SK-N-SH (cell line): ENCODE measurements at regions not wholly inside any gene's neighbourhood (a gene's known extent, or its start where the extent isn't known, plus 50 kb on each side); places are given as distances from the start of the nearest gene placed in this dataset.

Experiments used
- CTCF ChIA-PET: fragments of 300-600, 350-600 bp; formaldehyde crosslinking; extraction: SDS; loops from one replicate; lab custom pipeline; 2021; lab: Yijun Ruan, JAX
- POLR2A ChIA-PET: fragments of 350-600 bp; sonication (Branson Sonifier 250); formaldehyde crosslinking; extraction: SDS; loops from one replicate; lab custom pipeline; 2020; ENCODE audit warnings: antibody characterized with exemption, inconsistent platforms; lab: Yijun Ruan, JAX
- DNase-seq: peaks from one replicate; pipeline ENCODE4 v3.0.0; 2012
- H2AFZ ChIP-seq: fragments of 200-600 bp; sonication (generic); 2 replicates; pipeline ENCODE4 v1.8.1; 2016; ENCODE audit warnings: antibody characterized with exemption, mild to moderate bottlenecking, low read depth
- H3F3A ChIP-seq: fragments of 200-600 bp; sonication (generic); replicated peaks from 2 replicates; pipeline ENCODE3; 2016; ENCODE audit warnings: antibody characterized with exemption, mild to moderate bottlenecking; ENCODE audit not compliant: insufficient read depth
- H3K27ac ChIP-seq, 2 experiments: fragments of 200-500 bp in 1 of 2; fragments of 200-600 bp in 1 of 2; sonication (Bioruptor generic) in 1 of 2; sonication (generic), shearing (Covaris generic) in 1 of 2; 2 replicates each; pipeline versions ENCODE4 v1.5.1 to v1.6.1; 2014 to 2016; ENCODE audit warnings: low read depth in 2 of 2, inconsistent platforms in 1 of 2, low read length in 1 of 2, mild to moderate bottlenecking in 1 of 2, mixed read lengths in 1 of 2
- H3K27me3 ChIP-seq: fragments of 200-600 bp; sonication (generic), shearing (Covaris generic); 2 replicates; pipeline ENCODE4 v1.6.1; 2016; ENCODE audit warnings: mixed run types; ENCODE audit not compliant: insufficient read depth
- H3K36me3 ChIP-seq, 2 experiments: fragments of 200-500 bp in 1 of 2; fragments of 200-600 bp in 1 of 2; sonication (Bioruptor generic) in 1 of 2; sonication (generic) in 1 of 2; replicated peaks in 1 of 2; 2 replicates each; pipeline versions ENCODE3 to v1.5.1; 2014 to 2016; ENCODE audit warnings: low read length in 1 of 2, mild to moderate bottlenecking in 1 of 2; ENCODE audit not compliant: insufficient read depth in 2 of 2, control insufficient read depth in 1 of 2
- H3K4me1 ChIP-seq, 2 experiments: fragments of 200-500 bp in 1 of 2; fragments of 200-600 bp in 1 of 2; sonication (Bioruptor generic) in 1 of 2; sonication (generic), shearing (Covaris generic) in 1 of 2; 2 replicates each; pipeline versions ENCODE4 v1.5.1 to v1.6.1; 2014 to 2016; ENCODE audit warnings: low read depth in 1 of 2, low read length in 1 of 2, mixed run types in 1 of 2; ENCODE audit not compliant: insufficient read depth in 2 of 2, control insufficient read depth in 1 of 2
- H3K4me2 ChIP-seq: fragments of 200-600 bp; sonication (generic), shearing (Covaris generic); 2 replicates; pipeline ENCODE4 v1.6.1; 2017; ENCODE audit warnings: mixed run types
- H3K4me3 ChIP-seq, 2 experiments: fragments of 200-500 bp in 1 of 2; fragments of 200-600 bp in 1 of 2; sonication (Bioruptor generic) in 1 of 2; sonication (generic), shearing (Covaris generic) in 1 of 2; 2 replicates each; pipeline versions ENCODE4 v1.5.1 to v1.8.1; 2014 to 2016; ENCODE audit warnings: low read depth in 2 of 2, inconsistent platforms in 1 of 2, low read length in 1 of 2, mild to moderate bottlenecking in 1 of 2, mixed read lengths in 1 of 2, moderate library complexity in 1 of 2
- H3K79me2 ChIP-seq: fragments of 200-600 bp; sonication (generic); 2 replicates; pipeline ENCODE4 v1.8.1; 2017; ENCODE audit warnings: mild to moderate bottlenecking; ENCODE audit not compliant: insufficient read depth
- H3K9ac ChIP-seq: fragments of 200-600 bp; sonication (generic); 2 replicates; pipeline ENCODE4 v1.6.1; 2017; ENCODE audit warnings: mixed run types
- H3K9me2 ChIP-seq: fragments of 200-600 bp; sonication (generic); 2 replicates; pipeline ENCODE4 v1.6.1; 2017; ENCODE audit warnings: mixed run types
- H3K9me3 ChIP-seq: fragments of 200-600 bp; sonication (generic); 2 replicates; pipeline ENCODE4 v1.6.1; 2017; ENCODE audit warnings: mixed run types, mild to moderate bottlenecking, moderate library complexity
- H4K20me1 ChIP-seq: fragments of 200-600 bp; sonication (generic); 2 replicates; pipeline ENCODE4 v1.6.1; 2017; ENCODE audit warnings: mild to moderate bottlenecking, mixed run types; ENCODE audit not compliant: insufficient read depth
- CHD2 ChIP-seq: fragments of 150-350 bp; IDR thresholded peaks from 2 replicates; pipeline ENCODE4 v1.6.1; 2018; ENCODE audit warnings: low read length; ENCODE audit not compliant: partially characterized antibody
- EP300 ChIP-seq, 2 experiments: IDR thresholded peaks; 2 replicates each; pipeline versions ENCODE4 v1.4.0 to v1.6.1; 2012; ENCODE audit warnings: borderline replicate concordance in 1 of 2, low read depth in 1 of 2, low read length in 1 of 2
- EZH2phosphoT487 ChIP-seq: fragments of 200-600 bp; sonication (generic); IDR thresholded peaks from 2 replicates; pipeline ENCODE4 v1.6.1; 2017; ENCODE audit warnings: low read depth, mixed run types, mild to moderate bottlenecking, antibody characterized with exemption, moderate library complexity, borderline replicate concordance
- FOSL2 ChIP-seq: IDR thresholded peaks from 2 replicates; pipeline ENCODE4 v1.4.0; 2012; ENCODE audit warnings: low read depth, mild to moderate bottlenecking, moderate library complexity, borderline replicate concordance
- FOXM1 ChIP-seq: IDR thresholded peaks from 2 replicates; pipeline ENCODE4 v1.4.0; 2012; ENCODE audit warnings: low read depth, mild to moderate bottlenecking
- GABPA ChIP-seq: IDR thresholded peaks from 2 replicates; pipeline ENCODE4 v1.4.0; 2012; ENCODE audit warnings: low read depth, mild to moderate bottlenecking
- GATA2 ChIP-seq: sonication (generic); formaldehyde crosslinking; IDR thresholded peaks from 2 replicates; pipeline ENCODE4 v1.5.0; 2020; ENCODE audit warnings: mild to moderate bottlenecking, missing genetic modification reagents
- JUND ChIP-seq: IDR thresholded peaks from 2 replicates; pipeline ENCODE4 v1.4.0; 2012
- MAX ChIP-seq: IDR thresholded peaks from 2 replicates; pipeline ENCODE4 v1.4.0; 2012; ENCODE audit warnings: low read depth
- MEF2A ChIP-seq: IDR thresholded peaks from 2 replicates; pipeline ENCODE4 v1.4.0; 2012; ENCODE audit warnings: low read depth, borderline replicate concordance
- MXI1 ChIP-seq: IDR thresholded peaks from 2 replicates; pipeline ENCODE4 v1.6.1; 2012; ENCODE audit warnings: mild to moderate bottlenecking, low read depth, low read length, improper control_type of control experiment
- NRF1 ChIP-seq: IDR thresholded peaks from 2 replicates; pipeline ENCODE4 v1.6.1; 2012; ENCODE audit warnings: low read depth, mild to moderate bottlenecking, low read length
- POLR2AphosphoS5 ChIP-seq: IDR thresholded peaks from 2 replicates; pipeline ENCODE4 v1.6.1; 2012; ENCODE audit warnings: low read depth, low read length
- RAD21 ChIP-seq: IDR thresholded peaks from 2 replicates; pipeline ENCODE4 v1.6.1; 2012; ENCODE audit warnings: mild to moderate bottlenecking, low read length
- RFX5 ChIP-seq: IDR thresholded peaks from 2 replicates; pipeline ENCODE4 v1.6.1; 2012; ENCODE audit warnings: mild to moderate bottlenecking, improper control_type of control experiment, low read length
- RXRA ChIP-seq: IDR thresholded peaks from 2 replicates; pipeline ENCODE4 v1.4.0; 2012; ENCODE audit warnings: low read depth, mild to moderate bottlenecking, borderline replicate concordance
- SIN3A ChIP-seq: IDR thresholded peaks from 2 replicates; pipeline ENCODE4 v1.6.1; 2012; ENCODE audit warnings: low read depth, mild to moderate bottlenecking, low read length, moderate library complexity, borderline replicate concordance
- SMC3 ChIP-seq: IDR thresholded peaks from 2 replicates; pipeline ENCODE4 v1.6.1; 2012; ENCODE audit warnings: low read depth, low read length, improper control_type of control experiment
- TCF12 ChIP-seq: IDR thresholded peaks from 2 replicates; pipeline ENCODE4 v1.4.0; 2012
- TEAD4 ChIP-seq: IDR thresholded peaks from 2 replicates; pipeline ENCODE4 v1.4.0; 2012; ENCODE audit warnings: mild to moderate bottlenecking, borderline replicate concordance; ENCODE audit not compliant: insufficient read depth
- USF2 ChIP-seq: fragments of 150-350 bp; IDR thresholded peaks from 2 replicates; pipeline ENCODE4 v1.6.1; 2017; ENCODE audit warnings: antibody characterized with exemption, low read length, low read depth, borderline replicate concordance
- WGBS: methylation state at CpG from one replicate; pipeline ENCODE4 v1.1.6; 2017; ENCODE audit warnings: low lambda C conversion rate; 5-methylcytosine and 5-hydroxymethylcytosine counted together
- TF ChIP-seq, protein P1 (sequence below): IDR thresholded peaks from 2 replicates; pipeline ENCODE4 v1.4.0; 2012; ENCODE audit warnings: low read depth, borderline replicate concordance
- TF ChIP-seq, protein P2 (sequence below): IDR thresholded peaks from 2 replicates; pipeline ENCODE4 v1.4.0; 2012; ENCODE audit warnings: low read depth, borderline replicate concordance

GRCh38 chr2:18245375-18245774 lies 315.1 kb downstream of the RDH14 start:
- Histone ChIP-seq H3K9me3 (no peaks in the 10 kb centered on the region), H3F3A (no peaks in the 10 kb centered on the region), H3K27me3 (no peaks in the 10 kb centered on the region; the same call in 1 of the 2 replicates), H3K4me1 (no peaks in the 10 kb centered on the region; a peak in 1 of 4 replicates), H3K9ac (no peak overlapping the region), H3K9me2 (no peaks in the 10 kb centered on the region), H2AFZ (no peak overlapping the region), H3K36me3 (no peaks in the 10 kb centered on the region), H3K27ac (no peak overlapping the region), H3K79me2 (no peaks in the 10 kb centered on the region), H3K4me3 (no peak overlapping the region), H3K4me2 (no peak overlapping the region), H4K20me1 (no peaks in the 10 kb centered on the region)
- 11% methylated on average over 1 of the region's 1 CpG for WGBS
- TF ChIP-seq SMC3 (no peak), GABPA (no peak), JUND (no peak), USF2 (no peak), RFX5 (no peak), EZH2phosphoT487 (no peak), TCF12 (no peak), MXI1 (no peak), MEF2A (no peak), CHD2 (no peak), TEAD4 (no peak), GATA2 (no peak)
- TF ChIP-seq, protein P1, sequence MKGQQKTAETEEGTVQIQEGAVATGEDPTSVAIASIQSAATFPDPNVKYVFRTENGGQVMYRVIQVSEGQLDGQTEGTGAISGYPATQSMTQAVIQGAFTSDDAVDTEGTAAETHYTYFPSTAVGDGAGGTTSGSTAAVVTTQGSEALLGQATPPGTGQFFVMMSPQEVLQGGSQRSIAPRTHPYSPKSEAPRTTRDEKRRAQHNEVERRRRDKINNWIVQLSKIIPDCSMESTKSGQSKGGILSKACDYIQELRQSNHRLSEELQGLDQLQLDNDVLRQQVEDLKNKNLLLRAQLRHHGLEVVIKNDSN: no peak
- TF ChIP-seq, protein P2, sequence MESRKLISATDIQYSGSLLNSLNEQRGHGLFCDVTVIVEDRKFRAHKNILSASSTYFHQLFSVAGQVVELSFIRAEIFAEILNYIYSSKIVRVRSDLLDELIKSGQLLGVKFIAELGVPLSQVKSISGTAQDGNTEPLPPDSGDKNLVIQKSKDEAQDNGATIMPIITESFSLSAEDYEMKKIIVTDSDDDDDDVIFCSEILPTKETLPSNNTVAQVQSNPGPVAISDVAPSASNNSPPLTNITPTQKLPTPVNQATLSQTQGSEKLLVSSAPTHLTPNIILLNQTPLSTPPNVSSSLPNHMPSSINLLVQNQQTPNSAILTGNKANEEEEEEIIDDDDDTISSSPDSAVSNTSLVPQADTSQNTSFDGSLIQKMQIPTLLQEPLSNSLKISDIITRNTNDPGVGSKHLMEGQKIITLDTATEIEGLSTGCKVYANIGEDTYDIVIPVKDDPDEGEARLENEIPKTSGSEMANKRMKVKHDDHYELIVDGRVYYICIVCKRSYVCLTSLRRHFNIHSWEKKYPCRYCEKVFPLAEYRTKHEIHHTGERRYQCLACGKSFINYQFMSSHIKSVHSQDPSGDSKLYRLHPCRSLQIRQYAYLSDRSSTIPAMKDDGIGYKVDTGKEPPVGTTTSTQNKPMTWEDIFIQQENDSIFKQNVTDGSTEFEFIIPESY: no peak
- no peak for DNase-seq
- ChIA-PET CTCF (no interaction called here), POLR2A (no interaction called here)

DNA sequence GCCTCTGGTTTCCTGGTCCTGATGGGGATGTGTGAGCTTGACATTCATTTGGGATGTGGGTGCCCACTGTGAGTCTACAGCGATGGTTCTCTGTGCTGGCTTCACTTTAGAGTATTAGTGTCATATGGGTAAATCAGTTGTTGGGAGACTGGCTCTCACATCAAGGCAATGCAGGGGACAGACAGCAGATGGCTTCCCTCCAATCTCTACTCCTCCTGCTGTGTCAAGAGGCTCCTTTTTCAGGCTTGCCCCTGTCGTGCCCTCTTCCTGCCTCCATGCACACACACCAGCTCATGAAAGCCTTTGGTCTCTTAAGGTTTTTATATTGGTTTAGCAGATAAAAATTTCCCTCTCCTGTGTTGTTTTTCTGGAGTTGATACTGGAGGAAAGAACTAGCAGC lies 315.6 kb downstream of the RDH14 start:
- POLR2A ChIA-PET: no interaction called here
- Histone ChIP-seq H4K20me1 (no peaks in the 10 kb centered on the region), H3K9ac (no peak overlapping the region), H3F3A (no peaks in the 10 kb centered on the region), H2AFZ (no peak overlapping the region), H3K27me3 (no peaks in the 10 kb centered on the region; the same call in 1 of the 2 replicates), H3K36me3 (no peaks in the 10 kb centered on the region), H3K4me2 (no peak overlapping the region), H3K9me2 (no peaks in the 10 kb centered on the region), H3K9me3 (no peaks in the 10 kb centered on the region), H3K4me3 (no peak overlapping the region), H3K4me1 (no peaks in the 10 kb centered on the region; a peak in 1 of 4 replicates), H3K27ac (no peak overlapping the region), H3K79me2 (no peaks in the 10 kb centered on the region)
- TF ChIP-seq TCF12: no peak
- no peak for TF ChIP-seq RAD21
- no peak for TF ChIP-seq NRF1
- no peak for TF ChIP-seq RFX5
- no peak for TF ChIP-seq FOSL2
- TF ChIP-seq EP300 (IDR thresholded peaks at IDR 0.05; ENCODE audit: borderline replicate concordance in 1 of 2, low read depth in 1 of 2, low read length in 1 of 2): no peak
- no peak for TF ChIP-seq POLR2AphosphoS5
- no peak for TF ChIP-seq MAX
- no peak for TF ChIP-seq FOXM1
- TF ChIP-seq CHD2: no peak
- no peak for TF ChIP-seq RXRA
- TF ChIP-seq SIN3A: no peak
- CTCF ChIA-PET: interaction anchor here (1.0 to 1.3 kb wide), 2 partner anchors 16 to 393 kb away, joined by 3 to 4 read pairs; no protein-coding TSS in a partner anchor
- no peak for DNase-seq
- WGBS: 7% methylated on average over 2 of the region's 2 CpGs
